ENCODE measurements at regions not wholly inside any gene's neighbourhood (a gene's known extent, or its start where the extent isn't known, plus 50 kb on each side); places are given as distances from the start of the nearest gene placed in this dataset.

- TF ChIP-seq ZNF518A (tag by site-specific recombination; conservative IDR thresholded peaks at IDR 0.05; ENCODE audit: low read depth) = no peak
- no peak for TF ChIP-seq ZNF280D (tag by site-specific recombination; IDR thresholded peaks at IDR 0.05)
- TF ChIP-seq OSR2 (tag by site-specific recombination; IDR thresholded peaks at IDR 0.05) = no peak
Observed at GRCh38 chr15:97114900-97115760, 784.6 kb downstream of the NR2F2 start (continued).

- Histone ChIP-seq H3K36me3 (ENCODE audit: control insufficient read depth in 2 of 2, insufficient read depth in 1 of 2, low read length in 2 of 2) (no peaks in the 10 kb centered on the region), H3K27ac (ENCODE audit: extremely low read depth, low read depth, low read length) (no peak overlapping the region), H3K9me3 (ENCODE audit: control insufficient read depth, insufficient read depth, low read depth, low read length) (no peaks in the 10 kb centered on the region), H3K4me1 (ENCODE audit: control insufficient read depth, insufficient read depth, low read length) (peaks cover 16% of the 10 kb centered on the region; the same call in 1 of the 2 replicates), H3K4me3 (ENCODE audit: low read depth, low read length) (no peak overlapping the region)
- ChIA-PET POLR2A (no interaction called here), CTCF (interaction anchor here (0.6 kb wide), 1 partner anchor 517 kb away, joined by 3 read pairs; no protein-coding TSS in a partner anchor)
- TF ChIP-seq ZNF449 (tag by site-specific recombination; IDR thresholded peaks at IDR 0.05) = no peak
- TF ChIP-seq ZFP69B (tag by site-specific recombination; IDR thresholded peaks at IDR 0.05) = no peak
- TF ChIP-seq HIC1 (tag by site-specific recombination; IDR thresholded peaks at IDR 0.05) = peak; percentile 34; the same call in 1 of the 2 replicates
- TF ChIP-seq ZNF48 (tag by site-specific recombination; IDR thresholded peaks at IDR 0.05) = no peak
- TF ChIP-seq ZNF266 (tag by site-specific recombination; IDR thresholded peaks at IDR 0.05; ENCODE audit: low read depth) = no peak
- TF ChIP-seq ZNF184 (tag by site-specific recombination; IDR thresholded peaks at IDR 0.05) = no peak
- peak; percentile 70; the same call in 1 of the 2 replicates for TF ChIP-seq TRIM28 (IDR thresholded peaks at IDR 0.05; ENCODE audit: borderline replicate concordance, low read length)
- no peak for TF ChIP-seq ZNF530 (tag by site-specific recombination; IDR thresholded peaks at IDR 0.05; ENCODE audit: low read depth)
Observed at GRCh38 chr15:97115761-97116070, 785.2 kb downstream of the NR2F2 start.

Data from HEK293 (cell line).